ENCODE measurements at regions not wholly inside any gene's neighbourhood (a gene's known extent, or its start where the extent isn't known, plus 50 kb on each side); places are given as distances from the start of the nearest gene placed in this dataset.
"Not testable (repeated sequence)": the region's sequence is repeated elsewhere in the genome, so short reads cannot be mapped to it uniquely, and the experiment has no call there.

DNA sequence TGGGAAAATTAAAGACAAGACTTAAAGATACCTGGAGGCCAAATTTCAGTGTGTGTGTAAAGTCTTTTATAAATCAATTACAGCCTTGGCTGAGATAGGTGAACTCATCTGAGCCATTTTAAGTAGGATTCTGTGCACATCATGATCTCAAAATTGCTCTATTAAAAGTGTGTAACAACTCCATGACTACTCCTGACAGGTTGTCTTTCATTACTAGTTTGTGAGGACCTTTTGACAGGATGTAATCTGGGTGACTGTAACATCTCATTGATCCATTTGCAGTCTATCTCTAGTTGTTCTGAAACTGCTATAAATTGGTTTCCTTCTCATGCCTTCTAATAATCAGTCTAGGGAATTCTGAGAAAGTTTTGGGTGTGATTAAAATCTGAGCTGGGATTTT is 753.3 kb downstream of the SLITRK5 start:
- no peak for DNase-seq (ENCODE audit: low read depth)

- DNase-seq (ENCODE audit: low read depth): no peak
These were observed 755.5 kb downstream of the SLITRK5 start for GRCh38 chr13:88426661-88427060.

- DNase-seq (ENCODE audit: low read depth): no peak
These were observed 758.7 kb downstream of the SLITRK5 start for GRCh38 chr13:88429862-88430261.

- no peak for DNase-seq (ENCODE audit: low read depth)
These were observed 763.8 kb downstream of the SLITRK5 start for GRCh38 chr13:88434953-88435352.

- DNase-seq (ENCODE audit: low read depth): no peak
These were observed 765.8 kb downstream of the SLITRK5 start for GRCh38 chr13:88436974-88437373.

DNA sequence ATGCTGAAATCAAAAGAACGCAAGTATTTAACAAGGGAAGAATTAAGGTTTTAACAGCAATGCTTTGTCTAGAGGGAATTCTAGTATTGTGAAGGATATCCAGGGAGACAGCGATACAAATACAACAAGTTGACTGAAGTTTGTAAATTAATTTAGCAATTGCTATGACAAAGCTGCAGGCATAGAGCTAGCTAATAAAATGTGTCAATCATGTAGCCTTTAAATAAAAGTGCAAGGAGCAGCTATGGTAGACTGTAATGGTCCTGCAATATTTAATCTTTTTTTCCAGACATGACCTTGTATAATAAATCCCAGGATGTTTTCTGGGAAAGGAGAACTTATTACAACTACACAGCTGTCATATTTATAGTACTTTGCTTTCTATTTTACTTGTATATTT is 779.3 kb downstream of the SLITRK5 start:
- DNase-seq (ENCODE audit: low read depth): no peak

GRCh38 chr13:88456151-88456550 is 785.0 kb downstream of the SLITRK5 start:
- no peak for DNase-seq (ENCODE audit: low read depth)

- no peak for DNase-seq (ENCODE audit: low read depth)
These were observed 788.2 kb downstream of the SLITRK5 start for GRCh38 chr13:88459331-88459730.

- DNase-seq (ENCODE audit: low read depth): no peak
These were observed 790.3 kb downstream of the SLITRK5 start for GRCh38 chr13:88461272-88462009.

GRCh38 chr13:88464851-88465250 is 793.7 kb downstream of the SLITRK5 start:
- DNase-seq (ENCODE audit: low read depth): no peak

GRCh38 chr13:88472316-88472715 is 801.1 kb downstream of the SLITRK5 start:
- no peak for DNase-seq (ENCODE audit: low read depth)

DNA sequence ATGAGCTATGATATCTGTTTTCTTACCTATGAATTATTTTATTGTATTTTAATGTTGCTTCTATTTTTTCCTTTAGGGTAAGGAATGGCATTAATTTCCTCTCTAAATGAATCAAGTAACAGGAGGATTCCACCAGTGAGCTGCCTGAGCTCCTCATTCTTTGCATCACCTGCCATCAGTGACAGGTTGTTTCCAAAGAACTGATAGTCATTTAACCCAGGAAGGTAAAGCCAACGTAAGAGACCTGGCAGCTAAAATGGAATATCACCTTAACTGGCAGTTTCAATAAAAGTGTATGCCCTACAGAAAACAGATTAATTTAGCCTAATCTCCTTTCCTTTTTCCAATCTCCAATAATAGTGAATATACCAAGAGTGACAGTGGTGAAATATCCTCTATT is 812.0 kb downstream of the SLITRK5 start:
- no peak for DNase-seq (ENCODE audit: low read depth)

- DNase-seq (ENCODE audit: low read depth): no peak
These were observed 836.7 kb downstream of the SLITRK5 start for GRCh38 chr13:88507909-88508308.

GRCh38 chr13:88512993-88513392 is 841.8 kb downstream of the SLITRK5 start:
- not testable (repeated sequence) for DNase-seq (ENCODE audit: low read depth)

- no peak for DNase-seq (ENCODE audit: low read depth)
These were observed 855.1 kb downstream of the SLITRK5 start for GRCh38 chr13:88526186-88526852.

DNA sequence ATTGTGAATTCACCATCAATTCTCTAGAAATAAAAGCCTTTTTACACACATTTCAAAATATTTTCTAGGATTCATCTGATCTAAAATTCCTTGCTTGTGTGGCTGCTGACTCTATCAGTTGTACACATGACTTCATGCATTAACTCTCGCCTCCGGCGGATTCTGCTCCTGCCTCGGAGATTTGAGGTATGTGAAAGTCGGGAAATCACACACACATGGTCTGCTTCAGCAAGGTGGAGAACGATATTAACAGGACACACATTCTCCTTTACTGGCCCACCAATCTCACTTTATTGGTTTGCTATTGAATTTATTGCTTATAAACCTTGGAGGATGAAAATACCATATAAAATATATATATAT is 855.7 kb downstream of the SLITRK5 start:
- no peak for DNase-seq (ENCODE audit: low read depth)

GRCh38 chr13:88541994-88542393 is 870.8 kb downstream of the SLITRK5 start:
- DNase-seq (ENCODE audit: low read depth): no peak

DNA sequence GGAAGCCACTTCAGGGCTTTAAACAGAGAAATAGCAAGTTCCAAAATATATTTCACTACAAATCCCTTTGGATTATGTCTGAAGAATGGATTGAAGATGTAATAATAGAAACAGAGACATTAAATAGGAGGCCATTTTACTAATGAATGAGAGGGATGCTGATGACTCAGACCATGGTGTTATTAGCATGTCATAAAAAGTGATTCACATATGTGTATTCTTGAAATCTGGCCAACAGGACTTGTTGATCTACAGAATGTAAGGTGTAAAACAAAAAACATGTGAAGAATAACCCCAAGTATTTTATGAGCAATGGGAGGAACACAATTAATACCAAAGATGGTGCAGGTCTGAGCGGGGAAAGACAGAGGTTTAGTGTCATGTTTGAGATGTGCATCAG is 873.7 kb downstream of the SLITRK5 start:
- DNase-seq (ENCODE audit: low read depth): no peak

- DNase-seq (ENCODE audit: low read depth): no peak
These were observed 881.8 kb downstream of the SLITRK5 start for GRCh38 chr13:88552966-88553365.

DNA sequence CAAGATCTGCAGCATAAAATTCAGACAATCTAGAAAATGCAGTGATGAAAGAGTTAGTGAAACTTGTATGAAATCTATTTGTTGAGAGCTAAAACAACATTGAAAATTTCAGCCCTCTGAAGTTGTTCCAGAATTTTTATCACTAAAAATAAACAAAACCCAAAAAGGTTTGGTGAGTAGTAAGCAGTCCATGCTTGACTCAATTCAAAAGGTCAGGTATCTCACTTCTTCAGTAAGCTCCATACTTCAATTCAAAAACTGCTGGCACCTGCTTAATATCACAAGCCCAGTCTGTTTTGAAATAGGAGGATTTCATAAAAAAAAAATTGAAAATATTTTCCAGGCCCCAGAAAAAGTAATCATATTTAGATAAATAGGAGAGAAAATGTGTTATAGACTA is 894.4 kb downstream of the SLITRK5 start:
- no peak for DNase-seq (ENCODE audit: low read depth)

- DNase-seq (ENCODE audit: low read depth): no peak
These were observed 914.7 kb downstream of the SLITRK5 start for GRCh38 chr13:88585861-88586260.

DNA sequence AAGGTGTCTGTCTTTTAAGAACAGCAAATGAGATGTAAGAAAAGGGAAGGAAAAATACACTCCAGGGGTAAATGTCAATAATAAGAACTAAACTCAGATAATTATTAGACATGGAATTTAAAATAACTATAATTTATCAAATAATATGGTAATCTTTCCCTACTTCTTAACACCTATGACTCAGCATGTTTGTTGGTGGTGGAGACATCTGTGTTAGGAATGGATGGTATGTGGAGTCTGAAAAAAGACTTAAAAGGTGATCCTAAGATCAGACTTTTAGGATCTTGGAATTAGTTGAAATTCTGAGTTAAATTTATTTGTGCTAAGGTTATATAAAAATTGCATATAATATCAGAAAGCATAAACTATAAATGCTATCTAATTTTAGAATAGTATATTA is 915.1 kb downstream of the SLITRK5 start:
- DNase-seq (ENCODE audit: low read depth): no peak

GRCh38 chr13:88590574-88590973 is 919.4 kb downstream of the SLITRK5 start:
- no peak for DNase-seq (ENCODE audit: low read depth)

DNA sequence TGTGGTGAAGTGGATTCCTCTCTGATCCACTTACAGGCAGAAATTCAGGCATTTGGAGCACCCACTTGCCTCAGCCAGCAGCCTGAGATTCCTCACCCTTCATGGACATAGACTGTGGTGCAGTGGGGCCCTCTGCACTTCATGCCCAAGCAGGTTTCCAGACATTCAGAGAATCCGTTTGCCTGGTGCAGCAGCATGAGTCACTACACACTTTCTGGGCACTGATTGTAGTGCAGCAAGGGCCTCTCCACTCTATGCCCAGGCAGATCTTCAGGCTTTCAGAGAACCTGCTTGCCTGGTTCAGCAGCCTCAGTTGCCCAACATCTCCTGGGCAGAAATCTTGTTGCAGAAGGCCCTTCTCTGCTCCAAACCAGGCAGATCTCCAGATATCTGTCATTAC is 920.9 kb downstream of the SLITRK5 start:
- DNase-seq (ENCODE audit: low read depth): no peak

Measured in GM04503 (cell line).